SK-N-SH (cell line): ENCODE measurements at regions not wholly inside any gene's neighbourhood (a gene's known extent, or its start where the extent isn't known, plus 50 kb on each side); places are given as distances from the start of the nearest gene placed in this dataset.

ENCODE experiments used
- CTCF ChIA-PET: fragments of 300-600, 350-600 bp; formaldehyde crosslinking; extraction: SDS; loops from one replicate; lab custom pipeline; 2021; lab: Yijun Ruan, JAX
- POLR2A ChIA-PET: fragments of 350-600 bp; sonication (Branson Sonifier 250); formaldehyde crosslinking; extraction: SDS; loops from one replicate; lab custom pipeline; 2020; ENCODE audit warnings: antibody characterized with exemption, inconsistent platforms; lab: Yijun Ruan, JAX
- DNase-seq: peaks from one replicate; pipeline ENCODE4 v3.0.0; 2012
- H2AFZ ChIP-seq: fragments of 200-600 bp; sonication (generic); 2 replicates; pipeline ENCODE4 v1.8.1; 2016; ENCODE audit warnings: antibody characterized with exemption, mild to moderate bottlenecking, low read depth
- H3F3A ChIP-seq: fragments of 200-600 bp; sonication (generic); replicated peaks from 2 replicates; pipeline ENCODE3; 2016; ENCODE audit warnings: antibody characterized with exemption, mild to moderate bottlenecking; ENCODE audit not compliant: insufficient read depth
- H3K27ac ChIP-seq, 2 experiments: fragments of 200-500 bp in 1 of 2; fragments of 200-600 bp in 1 of 2; sonication (Bioruptor generic) in 1 of 2; sonication (generic), shearing (Covaris generic) in 1 of 2; 2 replicates each; pipeline versions ENCODE4 v1.5.1 to v1.6.1; 2014 to 2016; ENCODE audit warnings: low read depth in 2 of 2, inconsistent platforms in 1 of 2, low read length in 1 of 2, mild to moderate bottlenecking in 1 of 2, mixed read lengths in 1 of 2
- H3K27me3 ChIP-seq: fragments of 200-600 bp; sonication (generic), shearing (Covaris generic); 2 replicates; pipeline ENCODE4 v1.6.1; 2016; ENCODE audit warnings: mixed run types; ENCODE audit not compliant: insufficient read depth
- H3K36me3 ChIP-seq, 2 experiments: fragments of 200-500 bp in 1 of 2; fragments of 200-600 bp in 1 of 2; sonication (Bioruptor generic) in 1 of 2; sonication (generic) in 1 of 2; replicated peaks in 1 of 2; 2 replicates each; pipeline versions ENCODE3 to v1.5.1; 2014 to 2016; ENCODE audit warnings: low read length in 1 of 2, mild to moderate bottlenecking in 1 of 2; ENCODE audit not compliant: insufficient read depth in 2 of 2, control insufficient read depth in 1 of 2
- H3K4me1 ChIP-seq, 2 experiments: fragments of 200-500 bp in 1 of 2; fragments of 200-600 bp in 1 of 2; sonication (Bioruptor generic) in 1 of 2; sonication (generic), shearing (Covaris generic) in 1 of 2; 2 replicates each; pipeline versions ENCODE4 v1.5.1 to v1.6.1; 2014 to 2016; ENCODE audit warnings: low read depth in 1 of 2, low read length in 1 of 2, mixed run types in 1 of 2; ENCODE audit not compliant: insufficient read depth in 2 of 2, control insufficient read depth in 1 of 2
- H3K4me2 ChIP-seq: fragments of 200-600 bp; sonication (generic), shearing (Covaris generic); 2 replicates; pipeline ENCODE4 v1.6.1; 2017; ENCODE audit warnings: mixed run types
- H3K4me3 ChIP-seq, 2 experiments: fragments of 200-500 bp in 1 of 2; fragments of 200-600 bp in 1 of 2; sonication (Bioruptor generic) in 1 of 2; sonication (generic), shearing (Covaris generic) in 1 of 2; 2 replicates each; pipeline versions ENCODE4 v1.5.1 to v1.8.1; 2014 to 2016; ENCODE audit warnings: low read depth in 2 of 2, inconsistent platforms in 1 of 2, low read length in 1 of 2, mild to moderate bottlenecking in 1 of 2, mixed read lengths in 1 of 2, moderate library complexity in 1 of 2
- H3K79me2 ChIP-seq: fragments of 200-600 bp; sonication (generic); 2 replicates; pipeline ENCODE4 v1.8.1; 2017; ENCODE audit warnings: mild to moderate bottlenecking; ENCODE audit not compliant: insufficient read depth
- H3K9ac ChIP-seq: fragments of 200-600 bp; sonication (generic); 2 replicates; pipeline ENCODE4 v1.6.1; 2017; ENCODE audit warnings: mixed run types
- H3K9me2 ChIP-seq: fragments of 200-600 bp; sonication (generic); 2 replicates; pipeline ENCODE4 v1.6.1; 2017; ENCODE audit warnings: mixed run types
- H3K9me3 ChIP-seq: fragments of 200-600 bp; sonication (generic); 2 replicates; pipeline ENCODE4 v1.6.1; 2017; ENCODE audit warnings: mixed run types, mild to moderate bottlenecking, moderate library complexity
- H4K20me1 ChIP-seq: fragments of 200-600 bp; sonication (generic); 2 replicates; pipeline ENCODE4 v1.6.1; 2017; ENCODE audit warnings: mild to moderate bottlenecking, mixed run types; ENCODE audit not compliant: insufficient read depth
- CHD2 ChIP-seq: fragments of 150-350 bp; IDR thresholded peaks from 2 replicates; pipeline ENCODE4 v1.6.1; 2018; ENCODE audit warnings: low read length; ENCODE audit not compliant: partially characterized antibody
- EP300 ChIP-seq, 2 experiments: IDR thresholded peaks; 2 replicates each; pipeline versions ENCODE4 v1.4.0 to v1.6.1; 2012; ENCODE audit warnings: borderline replicate concordance in 1 of 2, low read depth in 1 of 2, low read length in 1 of 2
- FOSL2 ChIP-seq: IDR thresholded peaks from 2 replicates; pipeline ENCODE4 v1.4.0; 2012; ENCODE audit warnings: low read depth, mild to moderate bottlenecking, moderate library complexity, borderline replicate concordance
- FOXJ3 ChIP-seq: sonication (generic); formaldehyde crosslinking; IDR thresholded peaks from 2 replicates; pipeline ENCODE4 v1.5.1; 2020; ENCODE audit warnings: mild to moderate bottlenecking, missing genetic modification reagents
- GABPA ChIP-seq: IDR thresholded peaks from 2 replicates; pipeline ENCODE4 v1.4.0; 2012; ENCODE audit warnings: low read depth, mild to moderate bottlenecking
- JUND ChIP-seq: IDR thresholded peaks from 2 replicates; pipeline ENCODE4 v1.4.0; 2012
- NFIC ChIP-seq: IDR thresholded peaks from 2 replicates; pipeline ENCODE4 v1.4.0; 2012; ENCODE audit warnings: borderline replicate concordance
- RCOR1 ChIP-seq: fragments of 150-350 bp; IDR thresholded peaks from 2 replicates; pipeline ENCODE4 v1.6.1; 2017; ENCODE audit warnings: antibody characterized with exemption, low read length
- SIN3A ChIP-seq: IDR thresholded peaks from 2 replicates; pipeline ENCODE4 v1.6.1; 2012; ENCODE audit warnings: low read depth, mild to moderate bottlenecking, low read length, moderate library complexity, borderline replicate concordance
- SMC3 ChIP-seq: IDR thresholded peaks from 2 replicates; pipeline ENCODE4 v1.6.1; 2012; ENCODE audit warnings: low read depth, low read length, improper control_type of control experiment
- YY1 ChIP-seq: IDR thresholded peaks from 2 replicates; pipeline ENCODE4 v1.4.0; 2012; ENCODE audit warnings: low read depth, mild to moderate bottlenecking
- ZBTB33 ChIP-seq: IDR thresholded peaks from 2 replicates; pipeline ENCODE4 v1.4.0; 2012; ENCODE audit warnings: low read depth, borderline replicate concordance
- WGBS: methylation state at CpG from one replicate; pipeline ENCODE4 v1.1.6; 2017; ENCODE audit warnings: low lambda C conversion rate; 5-methylcytosine and 5-hydroxymethylcytosine counted together
- TF ChIP-seq, protein P1 (sequence below): fragments of 150-350 bp; IDR thresholded peaks from 2 replicates; pipeline ENCODE4 v1.6.1; 2016; ENCODE audit warnings: mild to moderate bottlenecking, low read depth, low read length

DNA sequence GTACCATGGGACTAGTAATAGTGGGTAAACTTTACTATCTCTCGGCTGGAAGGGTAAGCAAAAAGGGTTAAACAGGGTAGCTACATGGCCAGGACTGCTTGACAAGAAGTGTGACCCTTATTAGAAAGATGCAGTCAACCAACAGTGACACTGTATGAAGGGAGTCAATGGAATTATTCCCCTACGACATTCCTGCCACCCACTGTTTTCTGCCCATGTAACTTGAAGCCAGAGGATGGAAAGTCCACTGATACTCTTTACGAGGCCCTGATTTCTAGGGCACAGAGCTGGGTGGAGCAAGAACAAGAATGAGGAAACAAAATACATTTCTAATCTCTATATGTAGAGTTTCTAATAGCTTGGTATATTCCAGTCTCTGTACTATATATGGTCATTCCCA, 1102.5 kb downstream of the CDH11 start:
- Histone ChIP-seq H3K4me1 (no peaks in the 10 kb centered on the region; a peak in 1 of 4 replicates), H3K4me3 (no peak overlapping the region), H3K9me2 (no peaks in the 10 kb centered on the region), H3K9ac (no peak overlapping the region), H3K36me3 (no peaks in the 10 kb centered on the region), H3F3A (no peaks in the 10 kb centered on the region), H4K20me1 (no peaks in the 10 kb centered on the region), H3K4me2 (no peak overlapping the region), H2AFZ (no peak overlapping the region), H3K27ac (no peak overlapping the region), H3K9me3 (no peaks in the 10 kb centered on the region), H3K79me2 (no peaks in the 10 kb centered on the region), H3K27me3 (no peaks in the 10 kb centered on the region)
- DNase-seq: no peak
- no peak for TF ChIP-seq CHD2
- no peak for TF ChIP-seq GABPA
- no peak for TF ChIP-seq YY1
- TF ChIP-seq FOSL2: no peak
- no peak for TF ChIP-seq NFIC
- TF ChIP-seq, protein P1, sequence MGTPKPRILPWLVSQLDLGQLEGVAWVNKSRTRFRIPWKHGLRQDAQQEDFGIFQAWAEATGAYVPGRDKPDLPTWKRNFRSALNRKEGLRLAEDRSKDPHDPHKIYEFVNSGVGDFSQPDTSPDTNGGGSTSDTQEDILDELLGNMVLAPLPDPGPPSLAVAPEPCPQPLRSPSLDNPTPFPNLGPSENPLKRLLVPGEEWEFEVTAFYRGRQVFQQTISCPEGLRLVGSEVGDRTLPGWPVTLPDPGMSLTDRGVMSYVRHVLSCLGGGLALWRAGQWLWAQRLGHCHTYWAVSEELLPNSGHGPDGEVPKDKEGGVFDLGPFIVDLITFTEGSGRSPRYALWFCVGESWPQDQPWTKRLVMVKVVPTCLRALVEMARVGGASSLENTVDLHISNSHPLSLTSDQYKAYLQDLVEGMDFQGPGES: no peak
- no peak for TF ChIP-seq SIN3A
- no peak for TF ChIP-seq RCOR1
- CTCF ChIA-PET: interaction anchor here (0.8 kb wide), 1 partner anchor 10 kb away, joined by 3 read pairs; no protein-coding TSS in a partner anchor
- POLR2A ChIA-PET: no interaction called here
- WGBS: 77% methylated on average over 3 of the region's 3 CpGs

DNA sequence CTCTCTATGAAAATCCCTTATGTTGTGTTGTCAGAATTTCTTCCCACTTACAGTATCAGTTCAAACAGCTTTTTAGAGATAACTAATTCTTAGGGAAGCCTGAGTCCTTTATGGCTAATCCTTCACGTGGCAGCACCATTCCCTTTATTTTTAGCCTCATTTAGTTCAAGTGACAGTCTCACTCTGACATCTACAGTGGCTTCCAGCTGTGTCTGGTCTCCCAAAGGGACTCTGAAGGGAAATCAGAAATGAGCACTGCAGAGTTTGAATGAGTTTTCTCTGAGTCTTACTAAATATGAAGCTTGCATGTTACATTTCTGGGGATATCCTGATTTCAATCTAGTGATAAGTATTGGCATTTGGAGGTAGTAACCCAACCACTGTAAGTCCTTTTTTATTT, 1104.1 kb downstream of the CDH11 start:
- POLR2A ChIA-PET: no interaction called here
- Histone ChIP-seq H3F3A (no peaks in the 10 kb centered on the region), H3K4me3 (no peak overlapping the region), H3K27me3 (no peaks in the 10 kb centered on the region), H3K4me1 (no peaks in the 10 kb centered on the region; a peak in 1 of 4 replicates), H3K9me2 (no peaks in the 10 kb centered on the region), H3K9me3 (no peaks in the 10 kb centered on the region), H3K4me2 (no peak overlapping the region), H3K9ac (no peak overlapping the region), H4K20me1 (no peaks in the 10 kb centered on the region), H3K36me3 (no peaks in the 10 kb centered on the region), H3K27ac (no peak overlapping the region), H2AFZ (no peak overlapping the region), H3K79me2 (no peaks in the 10 kb centered on the region)
- no peak for TF ChIP-seq FOXJ3 (CRISPR knock-in tag)
- TF ChIP-seq FOSL2: no peak
- no peak for TF ChIP-seq NFIC
- TF ChIP-seq ZBTB33: no peak
- no peak for TF ChIP-seq YY1
- no peak for TF ChIP-seq SMC3
- no peak for TF ChIP-seq EP300 (IDR thresholded peaks at IDR 0.05; ENCODE audit: borderline replicate concordance in 1 of 2, low read depth in 1 of 2, low read length in 1 of 2)
- no peak for TF ChIP-seq JUND
- TF ChIP-seq, protein P1: no peak
- WGBS: 59% methylated on average over 1 of the region's 1 CpG
- CTCF ChIA-PET: interaction anchor here (0.7 to 1.4 kb wide), 2 partner anchors 10 to 265 kb away, joined by 3 read pairs; no protein-coding TSS in a partner anchor
- no peak for DNase-seq
